ENCODE measurements at regions not wholly inside any gene's neighbourhood (a gene's known extent, or its start where the extent isn't known, plus 50 kb on each side); places are given as distances from the start of the nearest gene placed in this dataset.

DNA sequence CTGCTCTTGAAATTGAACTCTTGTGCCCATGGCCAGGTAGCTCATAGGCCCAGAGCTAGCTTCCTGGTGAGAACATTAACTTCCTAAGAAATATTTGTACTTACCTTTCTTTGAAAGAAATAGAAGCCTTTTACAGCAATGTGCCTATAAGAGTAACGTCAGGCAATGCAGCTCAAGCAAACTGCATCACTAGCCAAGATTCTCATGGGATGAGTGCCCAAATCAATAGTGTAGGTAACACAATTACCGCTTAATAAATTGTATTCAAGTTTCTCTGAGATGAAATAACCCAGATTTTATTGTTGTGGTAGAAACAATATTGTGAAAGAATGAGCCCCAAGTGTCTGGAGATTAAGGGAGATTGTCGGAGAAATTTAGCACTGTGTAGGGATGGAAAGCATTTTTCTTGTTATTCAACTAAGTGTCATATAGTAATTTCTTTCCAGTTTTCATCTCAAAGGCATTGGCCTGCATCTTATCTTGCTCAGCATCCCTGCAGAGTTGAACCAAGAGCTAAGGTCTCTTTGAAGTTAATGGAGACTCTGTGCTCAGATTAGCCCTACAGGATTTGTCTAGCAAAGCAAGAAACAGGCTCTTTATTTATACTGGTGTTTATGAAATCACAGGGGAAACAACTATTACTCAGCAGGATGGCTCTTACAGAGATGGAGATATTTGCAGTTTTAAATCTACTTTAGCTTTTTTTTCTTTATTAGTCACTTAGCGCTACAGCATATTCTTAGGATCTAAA lies 321.0 kb upstream of the PDGFD start:
- no peaks in the 10 kb centered on the region for H3K36me3 ChIP-seq
- TF ChIP-seq, protein P1, sequence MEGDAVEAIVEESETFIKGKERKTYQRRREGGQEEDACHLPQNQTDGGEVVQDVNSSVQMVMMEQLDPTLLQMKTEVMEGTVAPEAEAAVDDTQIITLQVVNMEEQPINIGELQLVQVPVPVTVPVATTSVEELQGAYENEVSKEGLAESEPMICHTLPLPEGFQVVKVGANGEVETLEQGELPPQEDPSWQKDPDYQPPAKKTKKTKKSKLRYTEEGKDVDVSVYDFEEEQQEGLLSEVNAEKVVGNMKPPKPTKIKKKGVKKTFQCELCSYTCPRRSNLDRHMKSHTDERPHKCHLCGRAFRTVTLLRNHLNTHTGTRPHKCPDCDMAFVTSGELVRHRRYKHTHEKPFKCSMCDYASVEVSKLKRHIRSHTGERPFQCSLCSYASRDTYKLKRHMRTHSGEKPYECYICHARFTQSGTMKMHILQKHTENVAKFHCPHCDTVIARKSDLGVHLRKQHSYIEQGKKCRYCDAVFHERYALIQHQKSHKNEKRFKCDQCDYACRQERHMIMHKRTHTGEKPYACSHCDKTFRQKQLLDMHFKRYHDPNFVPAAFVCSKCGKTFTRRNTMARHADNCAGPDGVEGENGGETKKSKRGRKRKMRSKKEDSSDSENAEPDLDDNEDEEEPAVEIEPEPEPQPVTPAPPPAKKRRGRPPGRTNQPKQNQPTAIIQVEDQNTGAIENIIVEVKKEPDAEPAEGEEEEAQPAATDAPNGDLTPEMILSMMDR (IDR thresholded peaks at IDR 0.05) = no peak
- TF ChIP-seq POLR2A (IDR thresholded peaks at IDR 0.05) = no peak
- H3K4me3 ChIP-seq = no peak overlapping the region
- WGBS, 2 donors = 56 to 61% methylated on average over 4 of the region's 4 CpGs
- peaks cover 0 to 6% (median 5%) of the 10 kb centered on the region in 3 donors for H3K9me3 ChIP-seq
- H3K27ac ChIP-seq = no peak overlapping the region
- H3K4me1 ChIP-seq = no peaks in the 10 kb centered on the region
- H3K27me3 ChIP-seq = no peaks in the 10 kb centered on the region
- no peak for DNase-seq
- intact Hi-C loops (cut with DNase I) = no loop called here

DNA sequence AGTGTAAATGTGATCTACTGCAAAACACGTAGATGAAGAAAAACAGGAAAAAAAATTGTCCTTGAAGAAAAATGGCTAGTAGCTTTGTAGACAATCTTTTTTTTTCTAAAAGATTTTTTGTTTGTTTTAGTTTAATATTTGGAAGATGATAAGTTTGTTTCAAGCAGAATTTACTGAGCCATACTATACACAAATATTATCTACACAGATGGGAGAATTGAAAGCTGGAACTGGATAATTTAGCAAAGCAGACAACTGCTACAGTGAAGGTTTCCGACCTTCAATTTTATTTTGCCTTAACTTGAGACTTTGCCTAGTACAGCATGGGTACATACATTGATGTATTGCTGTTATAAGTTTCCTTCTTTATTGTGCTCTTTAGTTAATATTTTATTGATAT lies 313.0 kb upstream of the PDGFD start:
- intact Hi-C loops (cut with DNase I) = no loop called here
- Histone ChIP-seq H3K27me3 (no peaks in the 10 kb centered on the region), H3K36me3 (no peaks in the 10 kb centered on the region), H3K4me3 (no peak overlapping the region), H3K9me3 (no peaks in the 10 kb centered on the region), H3K27ac (no peak overlapping the region), H3K4me1 (no peaks in the 10 kb centered on the region)
- DNase-seq = no peak
- TF ChIP-seq, protein P1 (IDR thresholded peaks at IDR 0.05) = no peak
- no peak for TF ChIP-seq POLR2A (IDR thresholded peaks at IDR 0.05)
- 80 to 82% methylated on average over 2 of the region's 2 CpGs for WGBS, 2 donors

DNA sequence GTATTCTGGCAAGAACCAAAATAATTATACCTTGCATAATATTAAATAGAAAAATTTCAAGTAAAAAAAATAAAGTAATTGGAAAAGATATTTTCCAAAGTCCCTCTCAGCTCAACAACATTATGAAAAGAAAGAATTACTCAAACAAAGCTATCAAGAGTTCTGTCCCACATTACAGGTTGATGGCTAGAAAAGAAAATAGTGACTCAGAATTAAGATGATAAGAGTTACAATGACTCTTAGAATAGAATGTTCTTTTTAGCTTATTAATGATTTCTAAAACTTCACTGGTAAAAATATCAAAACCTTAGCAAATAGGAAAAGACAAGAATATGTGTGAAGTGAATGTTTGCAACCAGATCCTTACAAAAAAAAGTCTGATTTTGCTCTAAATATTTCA lies 312.5 kb upstream of the PDGFD start:
- no peak for TF ChIP-seq POLR2A (IDR thresholded peaks at IDR 0.05)
- TF ChIP-seq, protein P1 (IDR thresholded peaks at IDR 0.05) = no peak
- no peak for DNase-seq
- Histone ChIP-seq H3K9me3 (no peaks in the 10 kb centered on the region), H3K27me3 (no peaks in the 10 kb centered on the region), H3K4me1 (no peaks in the 10 kb centered on the region), H3K36me3 (no peaks in the 10 kb centered on the region), H3K4me3 (no peak overlapping the region), H3K27ac (no peak overlapping the region)
- intact Hi-C loops (cut with DNase I) = no loop called here

DNA sequence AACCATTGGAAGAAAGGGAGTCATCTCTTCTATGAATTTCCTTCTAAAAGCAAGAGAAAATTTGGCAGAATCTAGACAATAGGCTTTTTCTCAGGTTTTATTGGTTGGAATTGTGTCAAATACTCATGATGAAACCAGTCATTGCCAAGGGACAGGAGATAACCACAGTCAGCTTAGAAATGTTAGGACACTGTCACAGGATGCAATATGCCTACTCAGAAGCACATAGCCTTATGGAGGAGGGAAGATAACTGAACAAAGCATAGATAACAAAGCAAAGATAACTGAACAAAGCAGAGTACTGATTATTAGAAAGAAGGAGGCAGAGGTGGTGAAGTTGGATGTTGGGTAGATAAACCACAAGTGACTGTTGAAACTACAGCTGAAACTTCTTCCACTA lies 303.5 kb upstream of the PDGFD start:
- Histone ChIP-seq H3K9me3 (no peaks in the 10 kb centered on the region), H3K27me3 (no peaks in the 10 kb centered on the region), H3K27ac (no peak overlapping the region), H3K4me1 (peaks cover 0 to under 1% (median 0%) of the 10 kb centered on the region in 3 donors), H3K4me3 (no peak overlapping the region), H3K36me3 (no peaks in the 10 kb centered on the region)
- intact Hi-C loops (cut with DNase I) = no loop called here
- no peak for TF ChIP-seq POLR2A (IDR thresholded peaks at IDR 0.05)
- TF ChIP-seq, protein P1 (IDR thresholded peaks at IDR 0.05) = no peak
- DNase-seq = no peak

DNA sequence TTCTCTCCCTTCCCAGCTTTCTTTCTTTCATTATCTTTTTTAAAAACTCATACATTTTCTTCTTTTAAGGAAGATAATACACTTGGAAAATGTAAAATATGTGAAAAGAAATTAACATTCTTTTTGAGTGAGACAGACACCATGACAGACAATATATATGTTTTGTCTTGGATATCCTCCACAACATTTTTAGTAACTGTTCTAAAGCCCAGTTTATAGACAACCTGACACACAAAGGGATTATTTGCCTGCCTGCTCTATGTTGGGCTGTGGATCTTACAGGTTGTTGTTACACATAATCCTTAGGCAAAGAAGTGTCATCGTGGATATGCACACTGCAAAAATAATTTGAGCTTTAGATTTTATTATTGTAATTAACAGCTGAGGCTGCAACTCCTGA lies 301.4 kb upstream of the PDGFD start:
- no peaks in the 10 kb centered on the region for H3K36me3 ChIP-seq
- no peaks in the 10 kb centered on the region for H3K9me3 ChIP-seq
- H3K27ac ChIP-seq = no peak overlapping the region
- DNase-seq = no peak
- WGBS, 2 donors = 38 to 64% methylated on average over 1 of the region's 1 CpG
- TF ChIP-seq, protein P1 (IDR thresholded peaks at IDR 0.05) = no peak
- TF ChIP-seq POLR2A (IDR thresholded peaks at IDR 0.05) = no peak
- intact Hi-C loops (cut with DNase I) = no loop called here
- H3K4me1 ChIP-seq = peaks cover 0 to 4% (median 0%) of the 10 kb centered on the region in 3 donors
- H3K27me3 ChIP-seq = no peaks in the 10 kb centered on the region
- no peak overlapping the region for H3K4me3 ChIP-seq
